ENCODE measurements at regions not wholly inside any gene's neighbourhood (a gene's known extent, or its start where the extent isn't known, plus 50 kb on each side); places are given as distances from the start of the nearest gene placed in this dataset.

GRCh38 chr5:43895876-43896275 is 292.9 kb downstream of the NNT start:
- Histone ChIP-seq H3K9ac (ENCODE audit: insufficient read depth in 1 of 2, low read depth in 2 of 2, low read length in 2 of 2) (no peak overlapping the region), H2AFZ (ENCODE audit: low read depth, low read length) (no peak overlapping the region), H3K36me3 (ENCODE audit: control insufficient read depth, insufficient read depth, low read length) (no peaks in the 10 kb centered on the region), H3K4me2 (ENCODE audit: insufficient read depth, low read length) (no peak overlapping the region), H3K9me3 (replicated peaks; ENCODE audit: control insufficient read depth, insufficient read depth, low read depth, low read length) (no peaks in the 10 kb centered on the region), H4K20me1 (replicated peaks; ENCODE audit: control insufficient read depth, insufficient read depth, low read length) (no peaks in the 10 kb centered on the region), H3K9me1 (ENCODE audit: control insufficient read depth, insufficient read depth, low read length) (no peaks in the 10 kb centered on the region), H3K79me2 (ENCODE audit: control insufficient read depth, insufficient read depth, low read length) (no peaks in the 10 kb centered on the region), H3K27me3 (ENCODE audit: control insufficient read depth in 2 of 2, insufficient read depth in 2 of 2, low read length in 2 of 2) (no peaks in the 10 kb centered on the region), H3K4me3 (no peak overlapping the region), H3K27ac (ENCODE audit: extremely low read depth, low read depth, low read length) (no peak overlapping the region), H3K4me1 (replicated peaks in 1 of 2; ENCODE audit: control insufficient read depth in 2 of 2, insufficient read depth in 2 of 2, low read length in 2 of 2) (no peaks in the 10 kb centered on the region)
- no TSS peak for BruUV-seq (replicated peaks)
- ATAC-seq (no peak), DNase-seq (ENCODE audit: extremely low read depth in 1 of 4, low spot score in 3 of 4) (no peak), FAIRE-seq (no peak)
- ChIA-PET POLR2A (no interaction called here), CTCF (ENCODE audit: low intra/inter-chr PET ratio) (no interaction called here)
- intact Hi-C loops (cut with micrococcal nuclease) (no loop called here), in situ Hi-C loops (cut with MboI) (no loop called here)
- TF ChIP-seq MAFF (IDR thresholded peaks at IDR 0.05; ENCODE audit: low read length), result no peak
- TF ChIP-seq FOSL1 (tag; conservative IDR thresholded peaks at IDR 0.05), result no peak
- 0% methylated on average over 1 of the region's 1 CpG for WGBS (ENCODE audit: insufficient coverage, low coverage, missing lambda C conversion rate)

GRCh38 chr5:43893951-43894684 is 291.1 kb downstream of the NNT start:
- no peak for ATAC-seq
- Histone ChIP-seq H3K4me2 (ENCODE audit: insufficient read depth, low read length) (no peak overlapping the region), H3K27ac (ENCODE audit: extremely low read depth, low read depth, low read length) (no peak overlapping the region), H3K4me3 (no peak overlapping the region), H3K9me3 (replicated peaks; ENCODE audit: control insufficient read depth, insufficient read depth, low read depth, low read length) (no peaks in the 10 kb centered on the region), H2AFZ (ENCODE audit: low read depth, low read length) (no peak overlapping the region), H4K20me1 (replicated peaks; ENCODE audit: control insufficient read depth, insufficient read depth, low read length) (no peaks in the 10 kb centered on the region), H3K36me3 (ENCODE audit: control insufficient read depth, insufficient read depth, low read length) (no peaks in the 10 kb centered on the region), H3K9ac (ENCODE audit: insufficient read depth in 1 of 2, low read depth in 2 of 2, low read length in 2 of 2) (no peak overlapping the region), H3K79me2 (ENCODE audit: control insufficient read depth, insufficient read depth, low read length) (no peaks in the 10 kb centered on the region), H3K27me3 (ENCODE audit: control insufficient read depth in 2 of 2, insufficient read depth in 2 of 2, low read length in 2 of 2) (no peaks in the 10 kb centered on the region), H3K9me1 (ENCODE audit: control insufficient read depth, insufficient read depth, low read length) (no peaks in the 10 kb centered on the region), H3K4me1 (replicated peaks in 1 of 2; ENCODE audit: control insufficient read depth in 2 of 2, insufficient read depth in 2 of 2, low read length in 2 of 2) (no peaks in the 10 kb centered on the region)
- in situ Hi-C loops (cut with MboI), result no loop called here
- ChIA-PET CTCF (ENCODE audit: low intra/inter-chr PET ratio) (interaction anchor here (0.6 kb wide), 1 partner anchor 285 kb away, joined by 3 read pairs; no protein-coding TSS in a partner anchor), POLR2A (no interaction called here)
- BruUV-seq (replicated peaks), result no TSS peak
- TF ChIP-seq YBX1 (IDR thresholded peaks at IDR 0.05) (no peak), LCOR (CRISPR knock-in tag; IDR thresholded peaks at IDR 0.05) (no peak), BRD9 (IDR thresholded peaks at IDR 0.05; ENCODE audit: low read depth, partially characterized antibody) (no peak), HDGF (IDR thresholded peaks at IDR 0.05) (no peak), TEAD2 (tag; IDR thresholded peaks at IDR 0.05) (no peak)
- WGBS (ENCODE audit: insufficient coverage, low coverage, missing lambda C conversion rate), result 2% methylated on average over 4 of the region's 4 CpGs
- intact Hi-C loops (cut with micrococcal nuclease), result no loop called here
- no peak for FAIRE-seq
- DNase-seq (ENCODE audit: extremely low read depth in 1 of 4, low spot score in 3 of 4), result no peak
